Activated naive CD4-positive, alpha-beta T cell treated with anti-CD3 and anti-CD28 coated beads, Interleukin-2, amount 10 ng/mL, durations not matched to agents 7 days and 5 days (primary cell): ENCODE measurements at regions not wholly inside any gene's neighbourhood (a gene's known extent, or its start where the extent isn't known, plus 50 kb on each side); places are given as distances from the start of the nearest gene placed in this dataset.
"Not testable (repeated sequence)": the region's sequence is repeated elsewhere in the genome, so short reads cannot be mapped to it uniquely, and the experiment has no call there.

Experiments used
- CTCF ChIA-PET: fragments of 350-600 bp; sonication (Branson Sonifier 250); formaldehyde crosslinking; loops from one replicate; lab custom pipeline; 2021; ENCODE audit warnings: antibody characterized with exemption; lab: Charles Lee
- DNase-seq: peaks from one replicate; pipeline ENCODE4 v3.0.0-alpha.2; 2020
- H3K27ac Mint-ChIP-seq: one replicate; pipeline ENCODE4 v1.8.0; 2021; ENCODE audit warnings: mild to moderate bottlenecking, moderate library complexity, mixed read lengths
- H3K27me3 Mint-ChIP-seq: one replicate; pipeline ENCODE4 v1.8.0; 2021; ENCODE audit warnings: mild to moderate bottlenecking, mixed read lengths
- H3K36me3 Mint-ChIP-seq: one replicate; pipeline ENCODE4 v1.8.0; 2021; ENCODE audit warnings: mixed read lengths
- H3K4me1 Mint-ChIP-seq: one replicate; pipeline ENCODE4 v1.8.0; 2021; ENCODE audit warnings: mixed read lengths
- H3K4me3 Mint-ChIP-seq: one replicate; pipeline ENCODE4 v1.8.0; 2021; ENCODE audit warnings: mild to moderate bottlenecking, moderate library complexity, mixed read lengths
- H3K9me3 Mint-ChIP-seq: one replicate; pipeline ENCODE4 v1.8.0; 2021; ENCODE audit warnings: mixed read lengths

- H3K9me3 Mint-ChIP-seq, H3K4me1 Mint-ChIP-seq, H3K27ac Mint-ChIP-seq, H3K27me3 Mint-ChIP-seq, CTCF ChIA-PET, H3K36me3 Mint-ChIP-seq, H3K4me3 Mint-ChIP-seq, DNase-seq: not testable (repeated sequence)
These were observed 268.3 kb upstream of the ATXN7L3B start for GRCh38 chr12:74269355-74269754.

GRCh38 chr12:74280156-74280655 lies 257.4 kb upstream of the ATXN7L3B start:
- H3K4me3 Mint-ChIP-seq = no peak overlapping the region
- CTCF ChIA-PET = no interaction called here
- DNase-seq = no peak
- no peaks in the 10 kb centered on the region for H3K27me3 Mint-ChIP-seq
- H3K27ac Mint-ChIP-seq = no peak overlapping the region
- H3K36me3 Mint-ChIP-seq = no peaks in the 10 kb centered on the region
- H3K4me1 Mint-ChIP-seq = no peaks in the 10 kb centered on the region
- peaks cover 15% of the 10 kb centered on the region for H3K9me3 Mint-ChIP-seq

GRCh38 chr12:74281401-74282180 lies 256.0 kb upstream of the ATXN7L3B start:
- H3K4me1 Mint-ChIP-seq, H3K9me3 Mint-ChIP-seq, H3K4me3 Mint-ChIP-seq, DNase-seq, H3K36me3 Mint-ChIP-seq, H3K27me3 Mint-ChIP-seq, H3K27ac Mint-ChIP-seq, CTCF ChIA-PET: not testable (repeated sequence)

GRCh38 chr12:74283646-74284045 lies 254.0 kb upstream of the ATXN7L3B start:
- Mint-ChIP-seq H3K27ac (no peak overlapping the region), H3K4me3 (no peak overlapping the region), H3K27me3 (no peaks in the 10 kb centered on the region), H3K4me1 (no peaks in the 10 kb centered on the region), H3K9me3 (no peaks in the 10 kb centered on the region), H3K36me3 (no peaks in the 10 kb centered on the region)
- DNase-seq = no peak
- CTCF ChIA-PET = no interaction called here

- CTCF ChIA-PET = no interaction called here
- no peak overlapping the region for H3K27ac Mint-ChIP-seq
These were observed 251.9 kb upstream of the ATXN7L3B start for GRCh38 chr12:74285773-74286172.

GRCh38 chr12:74286254-74286653 lies 251.4 kb upstream of the ATXN7L3B start:
- no peaks in the 10 kb centered on the region for H3K36me3 Mint-ChIP-seq
- H3K27me3 Mint-ChIP-seq = no peaks in the 10 kb centered on the region
- CTCF ChIA-PET = no interaction called here
- H3K4me1 Mint-ChIP-seq = no peaks in the 10 kb centered on the region
- H3K9me3 Mint-ChIP-seq = no peaks in the 10 kb centered on the region
- DNase-seq = no peak
- no peak overlapping the region for H3K27ac Mint-ChIP-seq
- H3K4me3 Mint-ChIP-seq = no peak overlapping the region

More at GRCh38 chr12:74285773-74286172, 251.9 kb upstream of the ATXN7L3B start:
- Mint-ChIP-seq H3K36me3 (no peaks in the 10 kb centered on the region), H3K4me1 (no peaks in the 10 kb centered on the region), H3K27me3 (no peaks in the 10 kb centered on the region), H3K9me3 (no peaks in the 10 kb centered on the region), H3K4me3 (no peak overlapping the region)
- DNase-seq = no peak

GRCh38 chr12:74292351-74293194 lies 245.1 kb upstream of the ATXN7L3B start:
- Mint-ChIP-seq H3K9me3 (no peaks in the 10 kb centered on the region), H3K27ac (no peak overlapping the region), H3K4me3 (no peak overlapping the region), H3K27me3 (no peaks in the 10 kb centered on the region), H3K36me3 (no peaks in the 10 kb centered on the region), H3K4me1 (no peaks in the 10 kb centered on the region)
- DNase-seq = no peak
- CTCF ChIA-PET = no interaction called here

- CTCF ChIA-PET = no interaction called here
- Mint-ChIP-seq H3K27me3 (no peaks in the 10 kb centered on the region), H3K4me1 (no peaks in the 10 kb centered on the region), H3K4me3 (no peak overlapping the region), H3K36me3 (no peaks in the 10 kb centered on the region), H3K27ac (no peak overlapping the region), H3K9me3 (no peaks in the 10 kb centered on the region)
- no peak for DNase-seq
These were observed 243.9 kb upstream of the ATXN7L3B start for GRCh38 chr12:74293689-74294131.

GRCh38 chr12:74317078-74317601 lies 220.5 kb upstream of the ATXN7L3B start:
- Mint-ChIP-seq H3K9me3 (no peaks in the 10 kb centered on the region), H3K4me3 (no peak overlapping the region), H3K27ac (no peak overlapping the region), H3K4me1 (no peaks in the 10 kb centered on the region), H3K36me3 (no peaks in the 10 kb centered on the region), H3K27me3 (no peaks in the 10 kb centered on the region)
- CTCF ChIA-PET = no interaction called here
- DNase-seq = no peak

- CTCF ChIA-PET = no interaction called here
- Mint-ChIP-seq H3K36me3 (no peaks in the 10 kb centered on the region), H3K4me3 (no peak overlapping the region)
These were observed 219.9 kb upstream of the ATXN7L3B start for GRCh38 chr12:74317741-74318140.

GRCh38 chr12:74319886-74320285 lies 217.7 kb upstream of the ATXN7L3B start:
- Mint-ChIP-seq H3K36me3 (no peaks in the 10 kb centered on the region), H3K27me3 (no peaks in the 10 kb centered on the region), H3K9me3 (no peaks in the 10 kb centered on the region), H3K27ac (no peak overlapping the region), H3K4me3 (no peak overlapping the region), H3K4me1 (no peaks in the 10 kb centered on the region)
- CTCF ChIA-PET = no interaction called here
- no peak for DNase-seq

More at GRCh38 chr12:74317741-74318140, 219.9 kb upstream of the ATXN7L3B start:
- H3K4me1 Mint-ChIP-seq = no peaks in the 10 kb centered on the region
- DNase-seq = no peak
- H3K27me3 Mint-ChIP-seq = no peaks in the 10 kb centered on the region
- H3K27ac Mint-ChIP-seq = no peak overlapping the region
- no peaks in the 10 kb centered on the region for H3K9me3 Mint-ChIP-seq

- CTCF ChIA-PET = no interaction called here
- Mint-ChIP-seq H3K9me3 (no peaks in the 10 kb centered on the region), H3K36me3 (no peaks in the 10 kb centered on the region), H3K27me3 (no peaks in the 10 kb centered on the region), H3K27ac (no peak overlapping the region), H3K4me3 (no peak overlapping the region), H3K4me1 (no peaks in the 10 kb centered on the region)
- no peak for DNase-seq
These were observed 216.3 kb upstream of the ATXN7L3B start for GRCh38 chr12:74321381-74321780.

- DNase-seq = no peak
- no peaks in the 10 kb centered on the region for H3K27me3 Mint-ChIP-seq
- H3K36me3 Mint-ChIP-seq = no peaks in the 10 kb centered on the region
- no peak overlapping the region for H3K27ac Mint-ChIP-seq
- CTCF ChIA-PET = no interaction called here
- H3K9me3 Mint-ChIP-seq = no peaks in the 10 kb centered on the region
- no peak overlapping the region for H3K4me3 Mint-ChIP-seq
- H3K4me1 Mint-ChIP-seq = no peaks in the 10 kb centered on the region
These were observed 214.8 kb upstream of the ATXN7L3B start for GRCh38 chr12:74322792-74323191.

- Mint-ChIP-seq H3K4me3 (no peak overlapping the region), H3K27ac (no peak overlapping the region), H3K4me1 (no peaks in the 10 kb centered on the region), H3K27me3 (no peaks in the 10 kb centered on the region), H3K36me3 (no peaks in the 10 kb centered on the region), H3K9me3 (no peaks in the 10 kb centered on the region)
- DNase-seq = no peak
- CTCF ChIA-PET = no interaction called here
These were observed 209.0 kb upstream of the ATXN7L3B start for GRCh38 chr12:74328623-74329022.
